Endothelial cell of umbilical vein (primary cell): ENCODE measurements at regions not wholly inside any gene's neighbourhood (a gene's known extent, or its start where the extent isn't known, plus 50 kb on each side); places are given as distances from the start of the nearest gene placed in this dataset.

Experiments used
- CTCF ChIP-seq, 2 donors: IDR thresholded peaks; 1 replicate in 1 of 2; 2 replicates in 1 of 2; pipeline ENCODE4 v1.5.1; 2011; ENCODE audit warnings: low read length in 2 of 2, mild to moderate bottlenecking in 2 of 2, moderate library complexity in 2 of 2, control low read depth in 1 of 2, inconsistent platforms in 1 of 2, low read depth in 1 of 2; ENCODE audit not compliant: insufficient read depth in 1 of 2; ENCODE audit errors: extremely low read depth in 1 of 2
- EZH2 ChIP-seq: IDR thresholded peaks from 2 replicates; pipeline ENCODE4 v1.6.1; 2012; ENCODE audit warnings: borderline replicate concordance, low read depth, mild to moderate bottlenecking, moderate library complexity, low read length, inconsistent platforms; ENCODE audit not compliant: severe bottlenecking
- FOS ChIP-seq: IDR thresholded peaks from 2 replicates; pipeline ENCODE4 v1.6.1; 2011; ENCODE audit warnings: mild to moderate bottlenecking, low read length, moderate library complexity, borderline replicate concordance; ENCODE audit not compliant: insufficient read depth
- GATA2 ChIP-seq: IDR thresholded peaks from 2 replicates; pipeline ENCODE4 v1.7.0; 2011; ENCODE audit warnings: low read depth, mild to moderate bottlenecking, moderate library complexity, mixed read lengths, low read length; ENCODE audit not compliant: insufficient read length, insufficient read depth
- JUN ChIP-seq: IDR thresholded peaks from 2 replicates; pipeline ENCODE4 v1.6.1; 2011; ENCODE audit warnings: borderline replicate concordance, low read depth; ENCODE audit not compliant: insufficient read length, insufficient read depth
- MAX ChIP-seq: IDR thresholded peaks from 2 replicates; pipeline ENCODE4 v1.6.1; 2011; ENCODE audit not compliant: insufficient read depth, insufficient read length
- MYC ChIP-seq: IDR thresholded peaks from one replicate; pipeline ENCODE4 v1.6.1; 2011; ENCODE audit warnings: mild to moderate bottlenecking, low read depth, low read length
- POLR2A ChIP-seq: IDR thresholded peaks from 2 replicates; pipeline ENCODE4 v1.6.1; 2012; ENCODE audit warnings: low read depth, mild to moderate bottlenecking, control low read depth, low read length
- POLR2AphosphoS5 ChIP-seq: IDR thresholded peaks from 2 replicates; pipeline ENCODE4 v1.6.1; 2012; ENCODE audit warnings: low read depth, mild to moderate bottlenecking, control low read depth, low read length, moderate library complexity; ENCODE audit not compliant: insufficient read depth

GRCh38 chr17:77728474-77728795 is 230.1 kb upstream of the TNRC6C start:
- TF ChIP-seq CTCF (IDR thresholded peaks at IDR 0.05; ENCODE audit: extremely low read depth in 1 of 2, insufficient read depth in 1 of 2, low read depth in 1 of 2, low read length in 2 of 2) (no peak), MYC (no peak), MAX (no peak), POLR2A (no peak), FOS (no peak), EZH2 (no peak), POLR2AphosphoS5 (no peak), GATA2 (no peak), JUN (no peak)
